CD1c-positive myeloid dendritic cell (primary cell): ENCODE measurements at regions not wholly inside any gene's neighbourhood (a gene's known extent, or its start where the extent isn't known, plus 50 kb on each side); places are given as distances from the start of the nearest gene placed in this dataset.
A peak's percentile ranks its signal among the peaks of the same experiment; 100 is the strongest.

Experiments used
- DNase-seq: peaks from one replicate; pipeline ENCODE4 v3.0.0-alpha.2; 2016; ENCODE audit errors: extremely low spot score

DNA sequence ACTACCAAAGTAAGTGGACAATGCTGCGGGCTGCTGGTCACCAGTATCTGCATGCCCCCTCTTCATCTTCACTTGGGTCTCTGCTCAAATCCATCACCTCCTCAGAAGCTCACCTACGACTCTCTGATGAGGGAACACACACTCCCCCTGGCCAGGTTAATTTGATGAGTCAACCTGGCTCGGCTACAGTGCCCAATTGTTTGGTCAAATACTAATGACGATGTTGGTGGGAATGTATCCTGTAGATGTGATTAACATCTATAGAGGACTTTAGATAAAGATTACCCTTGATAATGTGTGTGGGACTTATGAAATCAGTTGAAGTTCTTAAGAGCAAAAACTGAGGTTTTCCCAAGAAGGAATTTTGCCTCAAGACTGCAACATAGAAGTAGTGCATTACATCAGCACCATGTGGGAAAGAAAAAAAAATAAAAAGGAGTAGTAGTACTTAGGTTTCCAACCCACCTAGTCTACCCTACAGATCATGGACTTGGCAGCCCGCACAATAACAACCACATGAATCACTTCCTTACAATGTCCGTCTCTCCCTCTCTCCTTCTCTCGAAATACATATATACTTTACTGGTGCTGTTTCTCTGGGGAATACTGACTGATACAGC is 467.3 kb downstream of the DNAH5 start:
- DNase-seq, result no peak

GRCh38 chr5:13472842-13473241 is 471.6 kb downstream of the DNAH5 start:
- DNase-seq, result no peak

DNA sequence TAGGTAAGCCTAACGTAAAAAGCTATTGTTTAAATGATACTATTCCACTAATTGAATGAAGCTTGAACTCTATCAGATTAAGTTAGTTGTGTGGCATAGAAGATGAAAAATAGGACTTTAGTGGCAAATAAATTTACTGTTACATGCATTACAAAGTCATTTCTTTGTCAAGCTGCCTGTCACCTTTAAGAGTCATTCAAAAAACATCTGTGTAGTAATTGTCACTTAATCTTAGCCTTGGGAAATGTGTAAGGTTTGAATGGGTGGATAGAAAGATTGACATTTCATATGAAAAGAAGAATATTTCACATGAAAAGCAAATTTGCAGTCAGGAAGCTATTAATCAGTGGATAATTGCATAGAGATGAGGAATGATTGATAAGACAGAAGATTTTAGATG is 473.5 kb downstream of the DNAH5 start:
- no peak for DNase-seq

- no peak for DNase-seq
Measured at GRCh38 chr5:13470263-13470662, 474.2 kb downstream of the DNAH5 start.

- DNase-seq, result no peak
Measured at GRCh38 chr5:13464532-13465193, 479.8 kb downstream of the DNAH5 start.

- no peak for DNase-seq
Measured at GRCh38 chr5:13460587-13460986, 483.9 kb downstream of the DNAH5 start.

- DNase-seq, result no peak
Measured at GRCh38 chr5:13454050-13454449, 490.4 kb downstream of the DNAH5 start.

- DNase-seq, result no peak
Measured at GRCh38 chr5:13448843-13449242, 495.6 kb downstream of the DNAH5 start.

- no peak for DNase-seq
Measured at GRCh38 chr5:13439430-13439829, 505.1 kb downstream of the DNAH5 start.

- no peak for DNase-seq
Measured at GRCh38 chr5:13427827-13428557, 516.5 kb downstream of the DNAH5 start.

GRCh38 chr5:13412040-13412595 is 532.4 kb downstream of the DNAH5 start:
- DNase-seq, result no peak

- DNase-seq, result no peak
Measured at GRCh38 chr5:13408616-13409015, 535.9 kb downstream of the DNAH5 start.

GRCh38 chr5:13403351-13403750 is 541.1 kb downstream of the DNAH5 start:
- DNase-seq, result peak; percentile 33

GRCh38 chr5:13385066-13385465 is 559.4 kb downstream of the DNAH5 start:
- no peak for DNase-seq

DNA sequence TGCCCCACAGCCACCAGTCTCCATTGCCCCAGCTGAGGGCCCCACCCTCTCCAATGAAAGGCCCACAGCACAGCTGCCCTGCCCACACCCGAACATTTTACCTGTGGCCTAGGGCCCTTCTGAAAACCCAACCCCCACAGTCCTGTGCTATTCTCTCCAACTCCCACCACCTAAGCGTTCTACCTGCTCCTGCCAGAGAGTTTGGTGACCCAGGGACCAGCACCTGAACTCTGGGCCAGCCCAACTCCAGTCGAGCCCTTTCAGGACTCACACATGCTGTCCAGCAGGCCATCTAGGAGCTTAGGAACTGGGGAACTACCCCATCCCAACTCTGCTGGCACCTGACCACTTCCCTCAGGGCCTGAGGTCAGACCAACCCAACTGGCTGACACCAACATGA is 562.3 kb downstream of the DNAH5 start:
- DNase-seq, result no peak

GRCh38 chr5:13378091-13378490 is 566.4 kb downstream of the DNAH5 start:
- DNase-seq, result no peak

- DNase-seq, result no peak
Measured at GRCh38 chr5:13359344-13359743, 585.1 kb downstream of the DNAH5 start.

DNA sequence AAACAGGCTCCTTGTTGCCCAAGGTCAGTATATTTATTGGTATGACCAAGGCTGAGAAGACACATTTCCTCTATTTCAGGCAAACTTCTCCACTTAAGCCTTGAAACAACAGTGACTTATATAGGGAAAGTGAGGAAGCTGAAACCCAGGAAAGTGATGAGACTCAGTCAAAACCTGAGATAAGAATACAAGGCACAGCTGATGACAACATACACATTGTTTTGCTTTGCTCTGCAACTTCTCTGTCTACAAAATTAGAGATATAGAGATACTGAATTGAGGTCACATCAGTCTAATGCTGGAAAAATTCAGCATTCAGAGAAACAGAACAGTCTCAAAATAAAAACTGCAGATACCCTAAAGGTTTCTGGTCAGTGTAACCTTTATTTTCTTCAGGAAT is 586.1 kb downstream of the DNAH5 start:
- no peak for DNase-seq

GRCh38 chr5:13357929-13358328 is 586.6 kb downstream of the DNAH5 start:
- no peak for DNase-seq

DNA sequence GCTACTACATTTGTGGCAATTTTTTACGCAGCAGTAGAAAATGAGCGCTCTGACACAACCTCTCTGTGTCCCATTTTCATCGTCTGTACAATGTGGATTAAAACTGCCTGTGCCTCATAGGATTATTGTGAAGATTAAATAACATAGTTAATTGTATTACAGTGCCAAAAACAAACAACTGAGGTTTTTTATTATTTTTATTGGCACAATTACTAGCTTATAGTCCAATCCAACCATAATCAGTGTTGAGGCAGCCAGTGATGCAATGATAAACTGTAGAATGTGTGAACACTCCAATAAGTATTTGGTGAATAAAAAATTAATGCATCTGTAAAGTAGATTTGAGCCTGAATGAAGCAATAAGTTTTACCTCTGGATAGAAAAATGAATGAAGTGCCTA is 588.3 kb downstream of the DNAH5 start:
- DNase-seq, result no peak

DNA sequence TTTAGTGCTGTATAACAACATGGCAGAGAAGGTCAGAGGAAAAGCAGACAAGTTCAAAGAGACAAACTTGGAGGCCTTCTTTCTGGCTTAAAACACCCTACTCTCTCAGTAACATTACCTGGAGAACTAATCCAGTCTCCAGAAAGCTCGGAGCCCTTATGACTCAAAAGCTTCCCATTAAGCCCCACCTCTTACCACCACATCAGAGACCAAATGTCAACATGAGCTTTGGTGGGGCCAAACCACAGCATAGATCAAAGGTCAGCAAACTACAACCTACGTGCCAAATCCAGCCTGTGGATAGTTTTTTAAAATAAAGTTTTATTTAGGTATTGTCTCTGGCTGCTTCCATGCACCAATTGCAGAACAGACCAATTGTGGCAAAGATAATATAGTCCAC is 589.9 kb downstream of the DNAH5 start:
- no peak for DNase-seq

DNA sequence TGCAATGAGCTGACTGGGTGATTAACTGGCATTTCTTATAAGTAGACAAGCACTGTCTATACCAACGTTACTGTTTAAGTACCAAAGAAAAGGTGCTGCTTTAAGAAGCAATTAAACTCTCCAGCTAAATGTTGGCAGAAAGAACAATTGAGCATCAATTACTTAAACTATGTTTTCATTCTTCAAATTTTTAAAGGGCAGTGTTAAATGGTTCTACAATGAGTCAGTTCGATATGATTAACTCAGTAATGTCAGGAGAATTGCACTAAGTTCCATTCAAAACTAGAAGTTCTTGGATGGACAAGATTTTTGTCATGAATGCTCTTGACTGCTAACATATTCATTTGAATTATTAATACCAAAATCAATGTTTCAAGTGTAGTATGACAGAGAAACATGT is 593.7 kb downstream of the DNAH5 start:
- no peak for DNase-seq

GRCh38 chr5:13348568-13348967 is 595.9 kb downstream of the DNAH5 start:
- no peak for DNase-seq
